GM21381 (cell line): ENCODE measurements at regions not wholly inside any gene's neighbourhood (a gene's known extent, or its start where the extent isn't known, plus 50 kb on each side); places are given as distances from the start of the nearest gene placed in this dataset.
A peak's percentile ranks its signal among the peaks of the same experiment; 100 is the strongest.
"Not testable (repeated sequence)": the region's sequence is repeated elsewhere in the genome, so short reads cannot be mapped to it uniquely, and the experiment has no call there.

Experiments used
- ATAC-seq: cut with Tn5 transposase; IDR thresholded peaks from one replicate; pipeline ENCODE4 v1.9.1; 2021; ENCODE audit warnings: mild to moderate bottlenecking, moderate library complexity; ENCODE audit not compliant: unreplicated experiment

DNA sequence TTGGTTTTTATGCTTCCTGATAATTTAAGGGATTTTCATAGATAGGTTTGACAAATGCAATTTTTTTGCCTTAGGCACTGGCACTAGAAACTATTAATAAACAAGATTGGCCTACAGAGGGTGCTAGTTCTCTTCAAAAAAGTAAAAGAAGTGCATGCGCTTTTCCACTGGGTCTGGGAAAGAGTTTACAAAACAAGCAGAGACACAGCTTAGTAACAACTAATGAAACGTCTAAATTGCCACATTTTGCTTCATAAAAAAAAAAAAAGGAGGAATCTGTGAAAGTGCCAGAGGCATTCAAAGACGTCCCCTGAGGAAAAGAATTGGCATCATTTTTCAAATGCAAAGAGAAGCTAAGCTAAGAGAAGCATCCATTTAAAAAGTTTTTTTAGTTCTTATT, 58.3 kb upstream of the EEA1 start:
- ATAC-seq, result no peak

DNA sequence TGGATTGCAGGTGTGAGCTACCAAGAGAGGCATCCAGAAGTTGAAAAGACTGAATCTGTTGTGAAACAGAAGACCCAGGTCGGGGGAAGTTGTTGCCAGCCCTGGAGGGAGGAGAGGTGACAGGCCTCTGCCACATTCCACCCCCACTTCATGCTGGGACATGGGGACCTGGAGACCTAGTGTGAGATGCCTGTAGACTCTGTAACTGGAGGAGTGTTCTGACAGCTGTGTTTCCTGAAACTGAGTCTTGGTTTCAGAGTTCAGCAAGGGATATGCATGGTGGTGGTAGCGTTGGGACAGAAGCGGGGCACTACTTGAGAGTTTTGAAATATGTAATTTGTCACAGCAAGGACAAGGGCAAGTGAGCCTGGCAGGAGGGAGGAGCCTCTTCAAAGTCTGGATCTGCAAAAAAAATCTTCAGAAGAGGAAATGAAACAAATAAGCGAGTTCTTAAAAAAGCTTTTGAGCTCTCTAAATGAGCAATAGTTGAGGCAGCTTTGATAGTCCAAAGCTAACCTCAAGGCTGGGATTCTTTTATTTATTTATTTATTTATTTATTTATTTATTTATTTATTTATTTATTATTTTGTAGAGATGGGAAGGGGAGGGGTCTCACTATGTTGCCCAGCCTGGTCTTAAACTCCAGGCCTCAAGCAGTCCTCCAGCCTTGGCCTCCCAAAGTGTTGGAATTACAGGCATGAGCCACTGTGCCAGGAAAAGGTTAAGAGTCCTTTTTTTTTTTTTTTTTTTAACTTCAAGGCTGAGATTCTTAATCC, 58.9 kb upstream of the EEA1 start:
- peak; percentile 82 for ATAC-seq

DNA sequence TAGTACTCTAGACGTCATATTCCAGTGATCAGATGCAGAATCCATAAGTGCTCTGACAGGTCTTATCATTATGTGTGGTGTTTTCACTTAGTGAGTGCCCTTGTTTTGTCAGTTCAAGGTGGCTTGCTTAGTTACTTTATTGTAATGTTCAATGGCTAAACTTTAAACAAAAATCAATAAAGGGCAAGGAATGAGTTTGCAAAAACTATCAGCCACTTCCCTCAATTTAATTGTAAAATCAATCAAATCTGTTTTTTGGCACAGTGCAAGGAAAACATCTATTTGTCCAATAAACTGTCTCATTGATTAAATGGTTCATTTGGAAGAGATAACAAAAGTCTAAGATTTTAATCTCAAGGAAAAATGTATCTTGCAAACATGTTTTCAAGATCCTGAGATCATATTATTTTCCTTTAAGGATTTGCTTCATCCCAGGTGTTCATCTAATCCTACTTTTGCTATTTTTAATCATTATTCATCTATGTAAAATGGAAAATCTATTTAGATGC, 59.6 kb upstream of the EEA1 start:
- no peak for ATAC-seq

DNA sequence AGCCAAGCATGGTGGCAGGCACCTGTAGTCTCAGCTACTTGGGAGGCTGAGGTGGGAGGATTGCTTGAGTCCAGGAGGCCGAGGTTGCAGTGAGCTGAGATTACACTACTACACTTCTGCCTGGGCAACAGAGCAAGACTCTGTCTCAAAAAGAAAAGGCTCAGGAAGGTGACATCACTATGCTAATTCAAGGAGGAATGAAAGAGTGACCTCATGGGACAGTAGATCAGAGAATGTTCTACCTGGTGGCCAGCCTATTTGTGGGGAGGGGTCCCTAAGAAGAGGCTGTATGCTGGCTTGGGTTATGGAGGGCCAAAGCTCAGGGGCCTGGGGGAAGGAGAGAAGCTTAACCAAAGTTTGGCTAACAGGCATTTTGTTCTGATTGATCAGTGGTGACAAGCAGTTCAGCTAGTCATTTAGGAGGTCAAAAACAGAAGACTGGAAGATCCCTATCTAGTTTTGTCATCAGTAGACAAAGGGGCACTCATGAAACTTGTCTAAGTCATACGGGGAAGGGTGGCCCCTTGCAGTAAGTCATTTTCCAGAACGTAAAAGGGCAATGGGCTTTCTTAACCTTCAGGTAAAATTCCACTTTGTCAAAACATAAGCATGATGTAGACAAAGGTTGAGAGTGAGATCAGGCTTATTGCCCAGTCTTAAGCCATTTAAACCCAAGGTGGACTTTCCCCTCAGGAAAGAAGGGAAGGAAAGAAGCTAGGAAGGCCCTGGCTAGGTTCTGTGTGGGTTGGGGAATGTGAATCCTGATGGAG, 60.8 kb upstream of the EEA1 start:
- no peak for ATAC-seq

DNA sequence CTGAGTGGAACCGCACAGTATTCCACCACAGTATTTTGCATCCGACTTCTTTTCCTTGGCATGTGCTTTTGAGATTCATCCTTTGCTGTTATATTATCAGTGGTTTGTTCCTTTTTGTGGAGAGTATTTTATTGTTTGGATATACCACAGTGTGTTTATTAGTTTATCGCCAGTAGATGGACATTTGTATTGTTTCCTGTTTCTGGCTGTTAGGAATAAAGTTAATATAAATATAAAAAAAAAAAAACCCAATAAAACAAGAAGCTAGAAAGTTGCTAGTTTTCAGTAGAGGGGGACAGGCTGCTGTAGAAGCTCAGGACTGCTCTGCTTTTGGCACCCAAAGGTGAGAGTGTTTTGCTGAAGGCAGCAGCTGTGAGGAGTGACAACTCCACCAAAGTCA, 62.0 kb upstream of the EEA1 start:
- ATAC-seq, result no peak

DNA sequence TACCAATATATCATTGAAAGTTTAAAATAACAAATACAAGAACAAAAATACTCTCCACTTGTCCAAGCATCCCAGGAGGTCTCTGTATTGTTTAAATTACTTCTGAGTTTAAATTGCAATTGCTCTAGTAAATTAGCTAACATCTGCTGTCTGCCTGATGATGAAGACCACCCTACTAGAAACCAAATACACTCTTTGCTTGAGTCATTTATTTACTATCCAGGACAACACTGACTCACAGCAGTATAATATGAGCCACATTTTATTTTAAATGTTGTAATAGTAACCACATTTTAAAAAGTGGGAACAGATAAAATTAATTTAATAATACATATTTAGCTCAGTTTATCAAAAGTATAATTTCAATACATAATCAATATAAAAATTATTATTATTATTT, 62.9 kb upstream of the EEA1 start:
- no peak for ATAC-seq

DNA sequence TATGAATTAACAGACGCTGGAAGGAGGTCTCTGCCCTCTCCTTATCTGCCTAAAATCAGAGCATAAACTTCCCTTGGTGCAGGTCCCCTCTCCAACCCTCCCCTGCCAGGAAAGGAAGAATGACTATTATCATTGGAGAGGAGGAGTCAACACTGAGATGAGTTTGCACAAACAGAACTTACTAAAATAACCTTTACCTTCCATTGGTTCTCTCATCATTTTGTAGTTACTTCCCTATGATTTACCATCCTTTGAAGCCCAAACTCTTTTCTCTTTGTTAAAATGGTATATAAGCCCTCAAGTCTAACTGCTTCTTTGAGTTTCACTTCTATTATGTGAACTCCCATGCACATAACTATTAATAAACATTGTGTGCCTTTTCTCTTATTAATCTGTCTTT, 64.2 kb upstream of the EEA1 start:
- ATAC-seq, result no peak

DNA sequence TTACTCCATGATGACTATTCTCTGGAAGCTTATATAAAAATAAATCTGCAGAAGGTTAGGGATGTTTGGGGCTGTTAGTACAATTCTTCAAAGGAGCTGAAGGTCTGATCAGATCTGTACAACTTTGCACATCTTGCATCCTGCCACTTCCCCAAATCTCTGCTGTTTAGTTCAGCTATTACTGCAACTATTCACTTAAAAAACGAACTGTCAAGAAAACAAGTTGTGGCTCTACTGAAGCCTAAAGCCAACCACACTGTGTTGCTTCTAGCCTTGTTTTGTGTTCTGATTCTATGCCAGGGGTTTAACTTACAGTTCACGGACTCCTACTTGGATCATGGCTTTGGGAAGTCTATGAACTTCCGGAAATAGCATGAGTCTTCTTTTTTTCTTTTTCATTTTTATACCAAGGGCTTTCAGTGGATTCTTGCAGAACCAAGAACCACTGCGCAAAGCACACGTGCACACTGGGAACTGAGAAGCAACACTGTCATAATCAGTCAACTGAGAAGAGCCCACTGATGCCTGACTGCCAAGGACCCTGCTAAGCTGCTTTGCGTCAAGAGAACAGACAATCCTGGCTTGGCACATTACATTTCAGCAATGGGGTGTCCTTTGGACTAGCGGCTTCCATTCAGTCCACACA, 66.3 kb upstream of the EEA1 start:
- ATAC-seq, result peak; percentile 75

DNA sequence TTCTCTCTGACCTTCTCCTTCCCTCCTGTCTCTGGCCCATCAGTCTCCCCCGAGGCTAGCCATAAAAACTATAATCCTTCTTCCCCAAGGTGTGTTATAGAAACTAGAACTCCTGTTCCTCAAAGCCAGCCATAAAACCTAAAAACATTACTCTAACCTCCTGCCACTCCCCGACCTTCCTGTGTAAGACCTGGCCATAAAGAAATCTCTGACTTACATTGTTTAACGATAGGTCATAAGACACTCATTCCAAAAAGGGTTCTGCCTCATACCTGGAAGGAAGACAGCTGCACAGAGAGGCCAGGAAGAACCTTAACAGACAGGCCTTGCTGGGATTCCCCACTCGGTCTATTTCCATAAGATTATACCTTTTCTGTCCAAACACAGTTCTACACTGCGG, 70.9 kb upstream of the EEA1 start:
- no peak for ATAC-seq

DNA sequence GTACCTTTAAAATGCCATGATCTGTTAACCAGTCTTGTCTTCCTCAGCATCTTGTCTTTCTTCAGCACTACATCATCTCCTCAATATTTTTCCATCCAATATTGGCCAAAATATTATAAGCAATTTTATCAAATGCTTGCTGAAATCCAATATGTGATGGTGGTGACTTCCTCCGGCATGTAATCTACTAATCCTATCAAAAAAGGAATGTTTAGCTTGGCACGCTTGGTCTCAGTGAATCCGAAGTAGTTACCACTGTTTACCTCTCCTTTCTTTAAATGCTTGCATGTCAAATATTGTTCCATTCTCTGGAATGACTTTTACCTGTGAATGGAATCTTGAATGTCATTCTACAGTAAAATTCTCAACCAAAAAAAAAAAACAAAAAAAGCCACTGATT, 72.3 kb upstream of the EEA1 start:
- ATAC-seq, result no peak

DNA sequence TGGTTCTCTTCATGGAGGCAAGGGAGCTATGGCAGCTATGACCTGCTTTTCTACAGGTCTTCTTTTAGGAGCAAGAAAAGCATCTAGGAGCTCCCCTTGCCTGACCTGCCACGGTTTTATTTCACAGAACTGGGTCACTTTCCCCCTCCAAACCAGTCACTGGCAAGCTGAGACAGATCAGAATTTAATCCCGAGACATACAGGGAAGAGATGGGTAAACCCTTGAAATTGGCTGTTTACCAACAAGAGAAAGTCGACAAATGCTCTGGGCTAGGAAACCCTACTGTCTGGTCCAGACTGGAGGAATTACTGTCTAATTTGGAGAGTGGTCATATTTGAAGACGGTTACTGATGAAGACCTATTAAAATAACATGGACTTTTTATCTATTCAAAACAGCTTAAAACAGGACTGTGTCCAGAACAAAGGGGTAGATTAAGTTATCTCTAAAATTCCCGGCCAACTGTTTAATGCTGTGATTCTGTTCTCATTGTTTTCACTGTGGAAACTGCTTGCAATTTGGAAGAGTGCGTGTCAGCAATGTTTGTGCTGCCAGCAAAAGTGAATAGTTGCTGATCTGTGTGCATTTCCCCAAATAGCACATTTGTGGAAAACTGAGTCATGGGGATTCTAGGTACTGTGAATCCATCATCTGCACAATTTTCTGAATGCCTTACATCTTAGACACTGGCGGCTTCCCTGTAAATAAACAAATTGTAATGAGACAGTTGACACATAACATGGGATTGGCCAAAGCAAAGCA, 73.4 kb upstream of the EEA1 start:
- ATAC-seq, result no peak

DNA sequence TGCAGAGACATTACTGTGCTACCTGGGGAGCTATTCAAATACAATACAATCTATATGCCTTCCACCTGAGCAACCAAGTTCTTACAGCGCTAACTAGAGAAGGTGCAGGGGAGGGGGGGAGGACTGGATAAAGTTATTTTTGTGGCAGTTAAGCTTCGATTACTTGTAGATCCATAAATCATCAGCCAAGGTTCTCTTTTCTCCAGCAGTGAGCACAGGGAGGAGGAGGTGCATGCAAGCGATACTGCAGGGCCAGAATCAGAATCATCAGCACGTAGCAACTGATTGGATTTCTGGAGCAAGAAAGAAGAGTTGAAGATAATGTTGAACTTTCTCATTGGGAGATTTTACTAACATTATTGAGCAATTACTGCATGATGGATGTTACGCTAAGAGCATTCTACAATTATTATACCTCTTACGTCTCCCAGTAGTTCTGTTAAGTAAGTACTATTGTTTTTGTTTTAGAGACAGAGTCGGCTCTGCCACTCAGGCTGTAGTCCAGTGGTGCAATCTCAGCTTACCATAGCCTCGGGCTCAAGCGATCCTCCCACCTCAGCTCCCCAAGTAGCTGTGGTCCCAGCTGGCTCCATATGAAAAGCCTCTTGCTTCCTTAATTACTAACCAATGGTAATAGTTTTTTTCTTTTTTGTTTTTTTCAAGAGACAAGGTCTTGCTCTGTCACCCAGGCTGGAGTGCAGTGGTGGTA, 74.6 kb upstream of the EEA1 start:
- ATAC-seq, result no peak

DNA sequence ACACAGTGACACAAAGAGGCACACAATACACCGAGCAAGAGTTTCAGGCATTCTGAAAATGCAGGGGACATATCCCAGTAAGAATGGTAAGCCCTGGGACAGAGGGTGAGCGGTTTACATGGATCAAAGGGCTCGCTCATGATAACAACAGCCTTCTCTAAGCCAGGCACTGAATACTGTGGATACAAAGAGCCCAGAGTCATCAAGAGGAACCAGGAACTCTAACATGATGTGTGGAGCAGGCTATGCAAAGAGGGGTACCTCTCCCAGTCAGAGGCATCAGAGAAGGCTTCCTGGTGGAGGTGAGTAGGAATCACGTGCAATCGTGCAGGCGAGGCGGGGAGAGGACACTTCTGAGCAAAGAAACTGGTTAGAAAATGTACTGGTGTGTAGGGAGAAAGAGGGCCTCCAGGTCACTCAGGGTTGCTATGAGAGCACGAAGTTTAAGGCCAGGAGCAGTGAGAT, 76.9 kb upstream of the EEA1 start:
- ATAC-seq, result no peak

DNA sequence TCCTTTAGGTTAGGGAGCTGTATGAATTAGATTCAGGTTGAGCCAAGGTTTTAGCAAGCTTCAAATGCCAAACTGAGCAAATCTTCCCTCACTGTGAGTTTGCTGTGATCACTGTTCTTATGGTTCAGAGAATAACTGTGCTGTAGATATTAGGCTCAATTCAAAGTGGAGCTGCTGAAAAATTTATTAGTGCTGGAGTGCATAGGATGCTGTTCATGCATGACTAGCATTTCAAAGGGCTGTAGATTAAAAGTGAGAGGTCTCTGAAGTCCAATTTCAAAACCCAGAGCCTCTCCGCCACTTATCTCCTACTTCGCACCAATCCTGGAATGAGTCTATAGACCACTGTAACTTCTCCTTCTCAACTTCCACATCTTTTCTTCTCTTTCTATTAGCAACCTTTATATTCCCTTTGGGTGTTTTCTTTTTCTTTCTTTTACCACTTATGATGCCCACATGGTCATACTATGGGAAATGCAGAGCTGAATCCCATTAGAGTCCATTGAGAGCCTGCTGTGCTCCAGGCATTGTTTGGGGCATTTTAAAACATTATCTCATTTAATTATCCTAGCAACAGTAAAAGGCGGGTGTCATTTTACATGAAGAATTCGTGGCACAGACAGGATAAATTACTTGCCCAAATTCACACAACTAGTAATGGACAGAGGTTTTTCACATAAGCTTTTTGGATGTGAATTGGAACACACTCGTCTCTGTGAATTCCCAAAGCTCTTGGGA, 77.5 kb upstream of the EEA1 start:
- no peak for ATAC-seq

DNA sequence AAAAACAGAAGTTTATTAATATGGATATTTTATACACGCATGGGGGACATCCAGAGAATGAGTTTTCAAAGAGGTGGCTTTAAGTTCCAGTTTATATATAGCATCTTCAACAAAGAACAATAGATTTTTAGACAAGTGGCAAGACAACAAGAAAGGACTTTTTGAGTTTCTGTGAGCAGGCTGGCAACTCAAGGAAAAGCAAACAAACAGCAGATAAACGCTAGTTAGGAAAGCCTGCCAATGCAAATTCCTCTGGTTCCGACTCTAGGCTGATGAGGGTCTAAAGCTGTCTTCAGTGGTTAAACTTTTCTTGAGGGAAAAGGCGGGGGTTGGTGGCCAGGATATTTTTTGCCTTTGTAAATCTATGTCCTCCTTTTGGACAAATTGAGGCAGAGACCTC, 78.4 kb upstream of the EEA1 start:
- ATAC-seq, result no peak

DNA sequence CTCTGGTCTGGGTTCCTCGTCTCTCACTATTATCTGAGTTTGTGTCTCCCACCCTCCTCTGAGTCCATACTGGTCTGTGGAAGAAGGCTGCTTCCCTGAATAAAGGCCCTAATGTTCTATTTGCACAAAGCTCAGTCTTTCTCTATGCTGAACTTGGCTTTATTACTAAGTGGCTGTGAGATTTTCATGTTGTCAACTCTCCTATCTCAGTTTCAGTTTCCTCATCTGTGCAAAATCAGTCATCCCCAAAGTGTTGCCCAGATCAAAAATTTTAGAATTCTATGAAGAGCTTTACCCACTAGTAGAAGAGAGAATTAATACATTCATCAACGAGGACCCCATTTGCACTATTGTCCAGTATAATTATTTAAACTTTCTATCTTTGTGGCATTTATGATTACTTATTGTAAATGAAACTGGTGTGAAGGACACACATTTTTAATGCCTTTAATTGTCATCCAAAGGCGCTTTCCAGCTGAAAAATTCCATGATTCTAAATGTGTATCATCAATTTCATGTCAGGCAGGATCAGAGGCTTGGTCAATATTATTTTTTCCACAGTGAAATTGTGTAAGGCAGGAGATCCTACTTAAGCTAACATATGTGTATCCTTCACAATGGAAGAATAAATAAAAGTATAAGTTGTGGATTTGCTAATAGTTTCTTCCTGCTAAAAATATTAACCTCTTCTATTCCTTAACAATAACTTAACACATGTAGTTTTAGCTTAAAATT, 79.1 kb upstream of the EEA1 start:
- peak; percentile 90 for ATAC-seq

DNA sequence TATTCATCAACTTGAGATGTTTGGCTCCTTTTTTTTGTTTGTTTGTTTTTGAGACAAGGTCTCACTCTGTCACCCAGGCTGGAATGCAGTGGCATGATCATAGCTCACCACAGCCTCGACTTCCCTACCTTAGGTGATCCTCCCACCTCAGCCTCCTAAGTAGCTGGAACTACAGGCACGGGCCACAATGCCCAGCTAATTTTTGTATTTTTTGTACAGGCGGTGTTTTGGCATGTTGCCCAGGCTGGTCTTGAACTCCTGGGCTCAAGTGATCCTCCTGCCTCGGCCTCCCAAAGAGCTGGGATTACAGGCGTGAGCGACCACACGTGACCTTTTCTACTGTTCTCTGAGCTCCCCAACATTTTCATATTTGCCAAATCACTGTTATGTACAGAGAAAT, 79.8 kb upstream of the EEA1 start:
- not testable (repeated sequence) for ATAC-seq

DNA sequence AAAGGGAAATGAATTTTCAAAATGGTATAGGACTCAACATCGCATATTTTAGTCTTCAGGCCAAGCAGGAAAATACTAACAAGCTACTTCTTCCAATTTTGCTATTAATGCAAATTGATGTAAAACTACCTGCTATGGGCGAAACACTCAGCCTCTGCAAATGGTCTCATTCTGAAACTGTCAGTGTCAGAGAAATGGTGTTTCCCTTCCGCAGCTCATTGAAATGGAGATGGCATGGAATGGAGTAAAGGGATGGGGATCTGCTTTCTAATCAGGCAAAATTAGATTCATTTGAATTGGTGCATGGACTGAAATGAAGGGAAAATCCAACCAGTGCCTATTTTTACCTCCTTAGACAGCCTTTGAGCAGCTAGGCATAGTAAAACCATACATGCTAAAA, 80.4 kb upstream of the EEA1 start:
- no peak for ATAC-seq

DNA sequence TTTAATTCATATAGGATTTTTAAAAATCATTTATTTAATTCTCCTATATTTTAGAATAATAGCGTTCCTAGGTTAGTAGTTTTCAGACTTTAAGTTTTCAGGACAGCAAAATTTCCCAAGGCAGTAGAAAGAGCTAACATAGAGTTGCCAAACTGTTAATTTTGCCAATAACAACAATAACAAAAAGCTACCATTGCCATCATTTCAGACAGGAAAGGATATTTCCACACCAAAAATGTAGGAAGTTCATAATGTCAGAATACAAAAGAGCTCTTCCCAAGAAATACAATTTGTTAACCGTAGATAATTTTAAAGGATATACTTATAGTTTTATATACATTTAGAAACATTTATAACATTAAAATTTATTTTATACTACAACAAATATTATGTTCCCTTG, 81.4 kb upstream of the EEA1 start:
- no peak for ATAC-seq
